HG02623 (cell line): ENCODE measurements at regions not wholly inside any gene's neighbourhood (a gene's known extent, or its start where the extent isn't known, plus 50 kb on each side); places are given as distances from the start of the nearest gene placed in this dataset.

Experiments
- ATAC-seq: cut with Tn5 transposase; IDR thresholded peaks from one replicate; pipeline ENCODE4 v1.9.1; 2021; ENCODE audit warnings: moderate library complexity; ENCODE audit not compliant: unreplicated experiment

- ATAC-seq = no peak
These were observed 51.4 kb upstream of the CHMP2B start for GRCh38 chr3:87175732-87176131.

- no peak for ATAC-seq
These were observed 53.3 kb upstream of the CHMP2B start for GRCh38 chr3:87173776-87174175.

GRCh38 chr3:87173071-87173470 is 54.0 kb upstream of the CHMP2B start:
- ATAC-seq = no peak

- peak; percentile 92 for ATAC-seq
These were observed 59.3 kb upstream of the CHMP2B start for GRCh38 chr3:87167628-87168456.

GRCh38 chr3:87164245-87164644 is 62.9 kb upstream of the CHMP2B start:
- no peak for ATAC-seq

GRCh38 chr3:87161851-87162250 is 65.3 kb upstream of the CHMP2B start:
- no peak for ATAC-seq

GRCh38 chr3:87161417-87161816 is 65.7 kb upstream of the CHMP2B start:
- no peak for ATAC-seq

GRCh38 chr3:87161013-87161412 is 66.1 kb upstream of the CHMP2B start:
- no peak for ATAC-seq

- no peak for ATAC-seq
These were observed 68.3 kb upstream of the CHMP2B start for GRCh38 chr3:87158823-87159222.

- no peak for ATAC-seq
These were observed 79.1 kb upstream of the CHMP2B start for GRCh38 chr3:87148020-87148419.

GRCh38 chr3:87147562-87147961 is 79.5 kb upstream of the CHMP2B start:
- no peak for ATAC-seq

GRCh38 chr3:87145553-87145952 is 81.6 kb upstream of the CHMP2B start:
- peak; percentile 82 for ATAC-seq

- no peak for ATAC-seq
These were observed 91.0 kb upstream of the CHMP2B start for GRCh38 chr3:87136066-87136596.

GRCh38 chr3:87135412-87135811 is 91.7 kb upstream of the CHMP2B start:
- ATAC-seq = no peak

- no peak for ATAC-seq
These were observed 94.3 kb upstream of the CHMP2B start for GRCh38 chr3:87132801-87133200.

- ATAC-seq = no peak
These were observed 99.1 kb upstream of the CHMP2B start for GRCh38 chr3:87128006-87128405.

- ATAC-seq = no peak
These were observed 99.8 kb upstream of the CHMP2B start for GRCh38 chr3:87127281-87127680.

- ATAC-seq = no peak
These were observed 100.8 kb upstream of the CHMP2B start for GRCh38 chr3:87126321-87126720.

- ATAC-seq = no peak
These were observed 102.0 kb upstream of the CHMP2B start for GRCh38 chr3:87125116-87125515.

- no peak for ATAC-seq
These were observed 104.3 kb upstream of the CHMP2B start for GRCh38 chr3:87122766-87123165.

GRCh38 chr3:87121856-87122255 is 105.3 kb upstream of the CHMP2B start:
- ATAC-seq = no peak

GRCh38 chr3:87120881-87121280 is 106.2 kb upstream of the CHMP2B start:
- ATAC-seq = no peak

- no peak for ATAC-seq
These were observed 106.9 kb upstream of the CHMP2B start for GRCh38 chr3:87120236-87120635.
